BLaER1 (cell line): ENCODE measurements at regions not wholly inside any gene's neighbourhood (a gene's known extent, or its start where the extent isn't known, plus 50 kb on each side); places are given as distances from the start of the nearest gene placed in this dataset.

Experiments used
- H3K27ac ChIP-seq: shearing (Covaris generic); formaldehyde crosslinking; 2 replicates; pipeline ENCODE4 v1.8.1; 2022
- H3K27me3 ChIP-seq: shearing (Covaris generic); formaldehyde crosslinking; 2 replicates; pipeline ENCODE4 v1.8.1; 2022
- H3K36me3 ChIP-seq: shearing (Covaris generic); formaldehyde crosslinking; 2 replicates; pipeline ENCODE4 v1.8.1; 2022
- H3K4me1 ChIP-seq: shearing (Covaris generic); formaldehyde crosslinking; 2 replicates; pipeline ENCODE4 v1.8.1; 2022
- H3K4me2 ChIP-seq: shearing (Covaris generic); formaldehyde crosslinking; 2 replicates; pipeline ENCODE4 v1.8.1; 2022
- H3K4me3 ChIP-seq: shearing (Covaris generic); formaldehyde crosslinking; 2 replicates; pipeline ENCODE4 v1.8.1; 2022
- H3K9ac ChIP-seq: shearing (Covaris generic); formaldehyde crosslinking; 2 replicates; pipeline ENCODE4 v1.8.1; 2022
- H3K9me3 ChIP-seq: shearing (Covaris generic); formaldehyde crosslinking; 2 replicates; pipeline ENCODE4 v1.8.1; 2022
- H4K20me1 ChIP-seq: shearing (Covaris generic); formaldehyde crosslinking; 2 replicates; pipeline ENCODE4 v1.8.1; 2022
- Cebpa-rat ChIP-seq: shearing (Covaris generic); IDR thresholded peaks from 2 replicates; pipeline ENCODE4 v1.8.1; 2022

DNA sequence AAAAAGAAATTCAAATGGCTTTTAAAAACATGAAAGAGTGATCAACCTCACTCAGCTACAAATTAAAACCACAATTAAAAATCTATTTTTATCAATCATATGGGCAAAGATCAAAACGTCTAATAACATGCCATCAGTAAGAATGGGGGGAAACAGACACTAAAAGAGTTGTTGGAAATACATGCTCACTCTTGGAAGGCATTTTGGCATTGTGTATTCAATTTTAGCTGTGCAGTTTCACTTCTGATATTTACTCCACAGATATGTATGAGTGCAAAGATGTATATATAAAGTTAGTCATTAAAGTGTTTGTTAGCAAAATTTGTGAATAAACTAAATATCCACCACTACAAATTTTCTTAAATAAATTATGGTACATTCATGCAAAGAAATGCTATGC lies 112.3 kb upstream of the TOP1 start:
- H3K4me2 ChIP-seq: no peak overlapping the region
- H3K27me3 ChIP-seq: no peaks in the 10 kb centered on the region
- H3K36me3 ChIP-seq: no peaks in the 10 kb centered on the region
- peaks cover 12% of the 10 kb centered on the region for H3K9me3 ChIP-seq
- H3K4me1 ChIP-seq: no peaks in the 10 kb centered on the region
- no peaks in the 10 kb centered on the region for H4K20me1 ChIP-seq
- no peak overlapping the region for H3K9ac ChIP-seq
- H3K4me3 ChIP-seq: no peak overlapping the region
- no peak overlapping the region for H3K27ac ChIP-seq
- no peak for TF ChIP-seq Cebpa-rat

DNA sequence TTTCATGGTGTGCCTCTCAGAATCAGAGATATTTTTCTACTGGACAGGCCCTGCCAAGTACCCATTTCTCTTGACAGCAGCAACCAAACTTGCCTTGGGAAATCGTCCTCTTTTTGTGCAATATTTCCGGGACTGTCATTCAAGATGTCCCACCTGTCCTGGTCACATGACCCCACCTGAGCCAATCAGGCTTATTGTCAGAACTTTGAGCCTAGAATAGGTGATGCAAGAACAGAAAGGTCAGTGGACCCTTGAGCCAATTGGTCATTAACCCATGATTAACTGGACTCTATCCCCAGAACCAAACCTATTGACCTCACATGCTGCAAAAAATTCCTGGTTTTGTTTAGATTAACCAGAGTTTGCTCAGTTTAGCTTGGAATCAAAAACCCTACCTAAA lies 108.3 kb upstream of the TOP1 start:
- no peak overlapping the region for H3K9ac ChIP-seq
- no peaks in the 10 kb centered on the region for H3K9me3 ChIP-seq
- H3K27ac ChIP-seq: no peak overlapping the region
- H3K4me3 ChIP-seq: no peak overlapping the region
- peaks cover 12% of the 10 kb centered on the region for H3K4me1 ChIP-seq
- H4K20me1 ChIP-seq: no peaks in the 10 kb centered on the region
- H3K36me3 ChIP-seq: no peaks in the 10 kb centered on the region
- H3K4me2 ChIP-seq: no peak overlapping the region
- H3K27me3 ChIP-seq: no peaks in the 10 kb centered on the region
- TF ChIP-seq Cebpa-rat: no peak

DNA sequence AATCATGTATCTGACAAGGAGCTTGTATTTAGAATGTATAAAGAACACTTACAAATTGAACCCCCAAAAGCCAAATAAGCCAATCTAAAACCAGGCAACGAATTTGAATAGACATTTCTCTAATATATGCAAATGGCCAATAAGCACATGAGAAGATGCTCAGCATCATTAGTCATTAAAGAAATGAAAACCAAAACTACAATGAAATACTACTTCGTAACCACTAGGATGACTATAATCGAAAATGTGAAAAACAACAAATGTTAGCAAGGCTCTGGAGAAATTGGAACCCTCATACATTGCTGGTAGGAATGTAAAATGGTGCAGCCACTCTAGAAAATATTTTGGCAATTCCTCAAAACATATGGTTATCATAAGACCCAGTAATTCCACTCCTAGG lies 105.8 kb upstream of the TOP1 start:
- H3K27ac ChIP-seq: no peak overlapping the region
- no peaks in the 10 kb centered on the region for H3K36me3 ChIP-seq
- H3K9ac ChIP-seq: no peak overlapping the region
- peaks cover 38% of the 10 kb centered on the region for H3K4me1 ChIP-seq
- no peak for TF ChIP-seq Cebpa-rat
- no peaks in the 10 kb centered on the region for H3K9me3 ChIP-seq
- no peaks in the 10 kb centered on the region for H3K27me3 ChIP-seq
- H4K20me1 ChIP-seq: no peaks in the 10 kb centered on the region
- no peak overlapping the region for H3K4me3 ChIP-seq
- no peak overlapping the region for H3K4me2 ChIP-seq

DNA sequence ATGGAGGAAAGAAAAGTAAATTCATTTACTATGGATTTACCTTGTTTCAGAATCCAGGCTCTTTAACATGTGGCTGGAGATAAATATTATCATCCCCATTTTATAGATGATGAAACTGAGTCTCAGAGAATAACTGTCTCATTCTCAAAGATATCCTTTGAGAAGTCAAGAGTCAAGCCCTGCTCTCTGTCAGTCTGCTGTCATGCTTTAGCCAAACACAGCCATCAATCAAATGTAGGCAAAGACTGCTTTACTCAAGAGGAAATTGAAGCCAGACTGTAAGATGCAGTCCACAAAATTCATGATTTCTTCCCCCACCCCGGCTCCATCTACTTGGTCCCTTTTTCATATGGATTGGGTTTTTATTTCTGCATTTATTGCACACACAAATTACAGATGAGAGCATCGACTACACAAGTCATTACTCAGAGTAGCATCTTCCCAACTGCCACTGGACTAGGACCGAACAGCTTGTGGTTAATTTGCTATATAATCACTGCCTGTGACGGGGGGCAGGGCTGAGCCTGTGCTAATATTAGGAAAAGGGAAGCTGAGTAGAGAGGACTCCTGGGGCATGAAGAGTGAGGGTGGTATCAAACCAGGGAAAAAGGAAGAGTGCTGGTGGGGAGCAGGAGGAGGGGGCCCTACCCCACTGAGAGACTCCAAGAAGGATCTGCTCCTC lies 102.7 kb upstream of the TOP1 start:
- Histone ChIP-seq H3K9ac (peak overlapping the region; percentile 48; the same call in 1 of the 2 replicates), H3K4me1 (peaks cover 69% of the 10 kb centered on the region), H3K27ac (peak overlapping the region; percentile 79), H4K20me1 (no peaks in the 10 kb centered on the region), H3K4me3 (peak overlapping the region; percentile 24; the same call in 1 of the 2 replicates), H3K9me3 (no peaks in the 10 kb centered on the region; the same call in 1 of the 2 replicates), H3K36me3 (no peaks in the 10 kb centered on the region), H3K4me2 (peak overlapping the region; percentile 90), H3K27me3 (no peaks in the 10 kb centered on the region)
- no peak for TF ChIP-seq Cebpa-rat

DNA sequence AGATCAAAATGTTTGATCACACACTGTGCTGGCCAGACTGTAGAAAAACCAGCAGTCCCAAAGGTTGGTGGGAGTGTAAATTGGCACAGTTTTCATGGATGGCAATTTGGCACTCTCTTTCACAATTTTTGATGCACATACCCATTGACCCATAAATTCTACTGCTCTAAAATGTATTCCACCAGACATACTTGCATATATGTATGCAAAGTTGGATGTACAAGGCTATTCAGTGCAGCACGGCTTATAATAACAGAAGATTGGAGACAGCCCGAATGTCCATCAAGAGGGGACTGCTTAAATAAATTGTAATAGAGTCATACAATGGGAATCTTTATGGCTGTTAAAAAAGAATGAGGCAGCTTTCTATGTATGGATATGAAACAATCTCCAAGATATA lies 101.7 kb upstream of the TOP1 start:
- H3K4me3 ChIP-seq: no peak overlapping the region
- H3K27ac ChIP-seq: peak overlapping the region; percentile 79
- peak overlapping the region; percentile 90 for H3K4me2 ChIP-seq
- H3K4me1 ChIP-seq: peaks cover 78% of the 10 kb centered on the region
- no peaks in the 10 kb centered on the region; the same call in 1 of the 2 replicates for H3K9me3 ChIP-seq
- H3K36me3 ChIP-seq: no peaks in the 10 kb centered on the region
- no peaks in the 10 kb centered on the region for H4K20me1 ChIP-seq
- TF ChIP-seq Cebpa-rat: no peak
- no peak overlapping the region for H3K9ac ChIP-seq
- H3K27me3 ChIP-seq: no peaks in the 10 kb centered on the region

DNA sequence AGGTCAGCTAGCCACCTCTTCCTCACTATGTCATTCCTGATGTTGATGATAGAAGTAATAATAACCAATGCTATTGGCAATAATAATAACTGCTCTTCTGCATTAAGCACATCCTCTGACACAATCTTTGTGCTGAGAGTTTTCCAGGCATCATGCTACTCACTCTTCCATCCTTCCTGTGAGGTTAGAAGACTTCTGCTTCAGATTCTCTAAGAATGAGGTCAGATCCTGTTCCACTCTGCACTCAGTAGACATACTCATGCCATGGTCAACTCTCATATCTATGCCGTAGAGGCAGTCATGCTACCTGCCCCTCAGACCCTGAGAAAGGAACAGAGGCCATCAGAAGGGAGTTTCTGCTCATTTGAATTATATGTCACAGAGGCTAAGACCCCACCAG lies 98.1 kb upstream of the TOP1 start:
- no peak overlapping the region for H3K9ac ChIP-seq
- no peaks in the 10 kb centered on the region for H4K20me1 ChIP-seq
- no peaks in the 10 kb centered on the region for H3K36me3 ChIP-seq
- H3K27ac ChIP-seq: peak overlapping the region; percentile 94
- peaks cover 5% of the 10 kb centered on the region; the same call in 1 of the 2 replicates for H3K9me3 ChIP-seq
- peaks cover 81% of the 10 kb centered on the region for H3K4me1 ChIP-seq
- TF ChIP-seq Cebpa-rat: no peak
- 0 out of 2 replicates have a peak overlapping the region, but pooled peaks have one; percentile 6 for H3K4me3 ChIP-seq
- no peaks in the 10 kb centered on the region for H3K27me3 ChIP-seq
- peak overlapping the region; percentile 90 for H3K4me2 ChIP-seq

DNA sequence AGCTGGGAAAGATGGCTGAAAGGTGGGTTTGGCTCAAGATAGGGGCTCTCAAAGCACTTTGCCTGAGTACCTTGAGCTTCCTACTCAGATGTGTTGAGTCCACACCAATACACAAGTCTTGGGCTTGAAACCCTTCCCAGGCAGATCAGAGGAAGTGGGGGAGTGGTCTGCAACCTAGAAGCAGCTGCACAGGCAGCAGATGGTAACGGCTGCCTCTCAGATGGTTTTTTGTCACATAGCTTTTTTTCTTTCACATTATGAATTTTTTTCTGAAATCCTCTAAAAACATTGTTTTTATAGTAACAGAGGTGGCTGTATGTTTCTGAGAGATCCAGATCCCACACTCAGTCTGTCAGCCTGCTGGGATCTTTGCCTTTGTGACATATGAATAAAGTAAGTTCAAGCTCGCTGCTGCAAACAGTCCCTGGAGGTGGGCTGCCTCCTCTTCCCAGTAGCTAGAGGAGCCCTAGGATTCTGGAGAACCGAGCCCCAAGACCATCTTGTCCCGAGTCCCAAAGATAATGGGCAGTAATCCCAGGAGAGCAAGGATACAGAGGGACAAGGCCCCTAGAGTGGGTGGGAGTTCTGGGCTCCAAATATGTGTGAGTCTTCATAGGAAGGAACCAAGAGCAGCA lies 97.1 kb upstream of the TOP1 start:
- peak overlapping the region; percentile 94 for H3K27ac ChIP-seq

DNA sequence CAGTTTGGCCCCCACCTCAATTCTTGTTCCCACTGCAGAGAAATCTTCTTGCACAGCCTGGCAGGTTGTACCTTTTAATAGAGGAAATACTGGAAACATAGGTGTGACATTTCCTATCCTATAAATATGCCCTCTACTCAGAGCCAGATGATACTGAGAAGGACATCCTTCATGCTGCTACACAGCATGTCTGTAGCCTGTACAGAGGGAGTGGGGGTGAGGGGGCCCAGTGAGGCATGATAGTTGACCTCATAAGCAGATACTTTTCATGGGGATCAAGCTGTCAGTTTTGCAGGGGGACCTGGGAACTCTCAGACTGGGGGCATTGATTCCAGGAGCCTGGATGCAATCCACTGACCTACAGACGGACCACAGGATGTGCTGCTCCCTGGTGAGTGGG lies 96.2 kb upstream of the TOP1 start:
- Histone ChIP-seq H3K27me3 (no peaks in the 10 kb centered on the region), H3K27ac (peak overlapping the region; percentile 94), H3K4me3 (no peak overlapping the region; the same call in 1 of the 2 replicates), H3K4me1 (peaks cover 62% of the 10 kb centered on the region), H3K36me3 (no peaks in the 10 kb centered on the region), H3K4me2 (peak overlapping the region; percentile 90), H3K9me3 (peaks cover 5% of the 10 kb centered on the region; the same call in 1 of the 2 replicates), H4K20me1 (no peaks in the 10 kb centered on the region), H3K9ac (peak overlapping the region; percentile 74)
- no peak for TF ChIP-seq Cebpa-rat

More for the DNA sequence above, 97.1 kb upstream of the TOP1 start:
- Histone ChIP-seq H3K9ac (peak overlapping the region; percentile 74), H3K27me3 (no peaks in the 10 kb centered on the region), H3K4me1 (peaks cover 71% of the 10 kb centered on the region), H3K4me3 (peak overlapping the region; percentile 6; the same call in 1 of the 2 replicates), H3K4me2 (peak overlapping the region; percentile 90), H4K20me1 (no peaks in the 10 kb centered on the region), H3K9me3 (peaks cover 5% of the 10 kb centered on the region; the same call in 1 of the 2 replicates), H3K36me3 (no peaks in the 10 kb centered on the region)
- TF ChIP-seq Cebpa-rat: no peak

DNA sequence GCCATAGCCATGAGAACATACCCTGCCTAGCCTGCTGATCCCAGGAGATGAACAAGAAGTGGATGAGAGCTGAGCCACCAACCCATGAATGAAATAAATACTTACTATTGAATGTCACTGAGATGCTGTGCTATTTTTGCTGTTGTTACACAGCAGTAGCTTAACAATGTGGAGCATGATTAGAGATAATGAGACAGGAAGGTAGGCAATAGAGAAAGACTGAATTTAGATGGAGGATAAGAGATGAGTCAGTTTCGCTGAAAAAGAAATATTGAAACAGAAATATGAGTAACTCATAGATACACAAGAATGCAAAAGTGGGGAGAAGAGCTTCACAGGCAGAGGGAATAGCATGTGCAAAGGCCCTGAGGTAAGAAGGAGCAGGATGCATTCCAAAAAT lies 94.9 kb upstream of the TOP1 start:
- Histone ChIP-seq H3K4me1 (peaks cover 60% of the 10 kb centered on the region), H3K27me3 (no peaks in the 10 kb centered on the region), H3K9me3 (0 out of 2 replicates have a peak, but pooled peaks cover 5% of the 10 kb centered on the region), H4K20me1 (no peaks in the 10 kb centered on the region), H3K4me3 (no peak overlapping the region), H3K27ac (no peak overlapping the region), H3K4me2 (no peak overlapping the region), H3K9ac (no peak overlapping the region), H3K36me3 (no peaks in the 10 kb centered on the region)
- TF ChIP-seq Cebpa-rat: no peak

DNA sequence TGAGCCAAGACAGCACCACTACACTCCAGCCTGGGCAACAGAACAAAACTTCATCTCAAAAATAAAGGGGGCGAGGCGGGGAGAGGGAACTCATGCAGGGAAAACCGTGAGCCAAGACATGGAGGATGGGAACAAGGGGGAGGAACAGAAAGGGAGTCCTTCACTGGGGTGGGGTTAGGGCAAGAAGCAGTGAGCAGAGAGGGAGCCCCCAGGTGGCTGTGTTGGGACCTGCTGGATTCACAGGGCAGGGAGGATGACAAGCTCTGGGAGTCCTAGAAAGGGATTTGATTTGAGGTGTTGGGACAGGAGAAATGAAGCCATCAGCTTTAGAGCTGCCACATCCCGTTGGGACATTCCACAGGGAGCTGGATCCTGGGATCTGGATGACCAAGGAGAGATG lies 90.6 kb upstream of the TOP1 start:
- no peak overlapping the region for H3K4me3 ChIP-seq
- peak overlapping the region; percentile 14; the same call in 1 of the 2 replicates for H3K27ac ChIP-seq
- H3K36me3 ChIP-seq: no peaks in the 10 kb centered on the region
- 0 out of 2 replicates have a peak, but pooled peaks cover 5% of the 10 kb centered on the region for H3K9me3 ChIP-seq
- H3K27me3 ChIP-seq: no peaks in the 10 kb centered on the region
- TF ChIP-seq Cebpa-rat: no peak
- peaks cover 42% of the 10 kb centered on the region for H3K4me1 ChIP-seq
- 0 out of 2 replicates have a peak overlapping the region, but pooled peaks have one; percentile 4 for H3K9ac ChIP-seq
- peak overlapping the region; percentile 61 for H3K4me2 ChIP-seq
- H4K20me1 ChIP-seq: no peaks in the 10 kb centered on the region
